ENCODE measurements at regions not wholly inside any gene's neighbourhood (a gene's known extent, or its start where the extent isn't known, plus 50 kb on each side); places are given as distances from the start of the nearest gene placed in this dataset.
"Not testable (repeated sequence)": the region's sequence is repeated elsewhere in the genome, so short reads cannot be mapped to it uniquely, and the experiment has no call there.

DNA sequence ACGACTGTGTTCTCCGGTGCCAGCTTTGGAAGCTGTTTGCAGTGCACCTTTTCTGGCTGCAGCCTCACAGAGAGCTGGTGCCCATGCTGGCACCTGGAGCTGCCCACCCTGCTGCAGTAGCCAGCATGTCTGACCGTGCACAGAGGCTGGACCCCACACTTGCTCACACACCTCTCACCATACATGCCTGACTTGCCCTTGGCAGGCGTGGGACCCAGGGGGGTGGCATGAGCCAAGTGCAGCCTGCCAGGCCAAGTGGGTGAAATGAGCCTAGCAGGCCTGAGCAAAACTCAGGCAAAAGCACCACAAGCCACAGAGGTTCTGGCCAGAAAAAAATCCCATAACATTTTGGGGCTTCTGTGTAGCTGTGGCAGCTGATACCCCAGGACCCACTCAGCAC lies 258.8 kb downstream of the XPNPEP1 start:
- peaks cover 0 to 29% (median 15%) of the 10 kb centered on the region in 8 donors for H3K9me3 ChIP-seq
- TF ChIP-seq, protein P1, sequence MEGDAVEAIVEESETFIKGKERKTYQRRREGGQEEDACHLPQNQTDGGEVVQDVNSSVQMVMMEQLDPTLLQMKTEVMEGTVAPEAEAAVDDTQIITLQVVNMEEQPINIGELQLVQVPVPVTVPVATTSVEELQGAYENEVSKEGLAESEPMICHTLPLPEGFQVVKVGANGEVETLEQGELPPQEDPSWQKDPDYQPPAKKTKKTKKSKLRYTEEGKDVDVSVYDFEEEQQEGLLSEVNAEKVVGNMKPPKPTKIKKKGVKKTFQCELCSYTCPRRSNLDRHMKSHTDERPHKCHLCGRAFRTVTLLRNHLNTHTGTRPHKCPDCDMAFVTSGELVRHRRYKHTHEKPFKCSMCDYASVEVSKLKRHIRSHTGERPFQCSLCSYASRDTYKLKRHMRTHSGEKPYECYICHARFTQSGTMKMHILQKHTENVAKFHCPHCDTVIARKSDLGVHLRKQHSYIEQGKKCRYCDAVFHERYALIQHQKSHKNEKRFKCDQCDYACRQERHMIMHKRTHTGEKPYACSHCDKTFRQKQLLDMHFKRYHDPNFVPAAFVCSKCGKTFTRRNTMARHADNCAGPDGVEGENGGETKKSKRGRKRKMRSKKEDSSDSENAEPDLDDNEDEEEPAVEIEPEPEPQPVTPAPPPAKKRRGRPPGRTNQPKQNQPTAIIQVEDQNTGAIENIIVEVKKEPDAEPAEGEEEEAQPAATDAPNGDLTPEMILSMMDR (IDR thresholded peaks at IDR 0.05 in 8 of 11, conservative IDR thresholded peaks at IDR 0.05 in 3 of 11), result no peak
- TF ChIP-seq POLR2AphosphoS5 (IDR thresholded peaks at IDR 0.05) (no peak), POLR2A (IDR thresholded peaks at IDR 0.05) (no peak)
- no peaks in the 10 kb centered on the region for H3K36me3 ChIP-seq
- intact Hi-C loops (cut with DNase I; ENCODE audit: low total_unique reads), result no loop called here
- DNase-seq, result no peak
- WGBS, 5 donors, result 90 to 100% (median 91%) methylated on average over 2 to 4 of the region's 4 CpGs
- H3K27ac ChIP-seq, result no peak overlapping the region
- no peak overlapping the region for H3K4me3 ChIP-seq
- no peaks in the 10 kb centered on the region for H3K27me3 ChIP-seq (replicated peaks in 1 of 7)
- no peaks in the 10 kb centered on the region for H3K4me1 ChIP-seq

DNA sequence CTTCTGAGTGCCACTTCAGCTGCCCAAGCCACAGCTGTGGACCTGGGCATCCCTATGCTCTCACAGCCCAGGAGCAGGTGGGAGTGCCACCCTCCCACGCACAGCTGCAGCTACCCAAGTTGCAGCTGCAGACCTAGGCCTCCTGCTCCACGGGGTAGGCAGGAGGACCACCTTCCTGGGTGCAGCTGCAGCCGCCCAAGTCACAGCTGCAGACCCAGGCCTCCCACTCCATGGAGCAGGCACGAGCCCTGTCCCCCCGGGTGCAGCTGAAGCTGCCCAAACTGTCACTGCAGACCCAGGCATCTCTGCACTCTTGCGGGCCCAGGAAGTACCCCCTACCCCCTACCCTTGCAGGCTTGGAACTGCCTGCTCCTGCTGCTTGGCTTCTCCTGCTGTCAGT lies 260.2 kb downstream of the XPNPEP1 start:
- no peak for DNase-seq
- H3K9me3 ChIP-seq, result peaks cover 0 to 29% (median 15%) of the 10 kb centered on the region in 8 donors
- no peak overlapping the region for H3K27ac ChIP-seq
- H3K4me1 ChIP-seq, result no peaks in the 10 kb centered on the region
- WGBS, 5 donors, result 63 to 76% (median 69%) methylated on average over 2 to 6 of the region's 6 CpGs
- intact Hi-C loops (cut with DNase I; ENCODE audit: low total_unique reads), result no loop called here
- TF ChIP-seq POLR2AphosphoS5 (IDR thresholded peaks at IDR 0.05) (no peak), POLR2A (IDR thresholded peaks at IDR 0.05) (no peak)
- TF ChIP-seq, protein P1 (IDR thresholded peaks at IDR 0.05 in 8 of 11, conservative IDR thresholded peaks at IDR 0.05 in 3 of 11), result no peak
- no peak overlapping the region for H3K4me3 ChIP-seq
- no peaks in the 10 kb centered on the region for H3K27me3 ChIP-seq (replicated peaks in 1 of 7)
- H3K36me3 ChIP-seq, result no peaks in the 10 kb centered on the region

DNA sequence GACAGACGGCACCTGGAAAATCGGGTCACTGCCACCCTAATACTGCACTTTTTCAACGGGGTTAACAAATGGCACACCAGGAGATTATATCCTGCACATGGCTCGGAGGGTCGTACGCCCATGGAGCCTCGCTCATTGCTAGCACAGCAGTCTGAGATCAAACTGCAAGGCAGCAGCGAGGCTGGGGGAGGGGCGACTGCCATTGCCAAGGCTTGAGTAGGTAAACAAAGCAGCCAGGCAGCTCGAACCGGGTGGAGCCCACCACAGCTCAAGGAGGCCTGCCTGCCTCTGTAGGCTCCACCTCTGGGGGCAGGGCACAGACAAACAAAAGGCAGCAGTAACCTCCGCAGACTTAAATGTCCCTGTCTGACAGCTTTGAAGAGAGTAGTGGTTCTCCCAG lies 270.7 kb downstream of the XPNPEP1 start:
- H3K27ac ChIP-seq; H3K9me3 ChIP-seq; H3K36me3 ChIP-seq; H3K4me1 ChIP-seq; H3K4me3 ChIP-seq; H3K27me3 ChIP-seq (replicated peaks in 1 of 7); DNase-seq; intact Hi-C loops (cut with DNase I; ENCODE audit: low total_unique reads): not testable (repeated sequence)
- 68 to 87% (median 79%) methylated on average over 8 to 12 of the region's 12 CpGs for WGBS, 5 donors

DNA sequence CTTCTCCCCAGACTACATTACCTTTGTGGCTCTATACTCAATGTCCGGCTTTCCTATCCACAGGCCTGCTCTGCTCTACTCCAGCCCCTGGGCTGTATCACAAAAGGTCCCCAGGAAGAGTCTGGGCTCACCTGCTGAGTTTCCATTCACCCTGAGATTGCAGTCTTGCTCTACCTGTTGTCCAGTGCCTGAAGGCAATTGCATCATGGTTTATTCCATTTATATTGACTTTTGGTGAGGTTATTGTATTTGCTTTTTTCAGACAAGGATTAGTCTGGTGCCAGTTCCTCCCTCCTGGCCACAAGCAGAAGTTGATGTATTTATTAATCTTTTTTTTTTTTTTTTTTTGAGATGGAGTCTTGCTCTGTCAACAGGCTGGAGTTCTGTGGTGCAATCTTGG lies 273.1 kb downstream of the XPNPEP1 start:
- H3K4me3 ChIP-seq, result no peak overlapping the region
- no peaks in the 10 kb centered on the region for H3K27me3 ChIP-seq (replicated peaks in 1 of 7)
- H3K4me1 ChIP-seq, result no peaks in the 10 kb centered on the region
- peaks cover 0 to 6% (median 0%) of the 10 kb centered on the region in 8 donors for H3K9me3 ChIP-seq
- no peaks in the 10 kb centered on the region for H3K36me3 ChIP-seq
- intact Hi-C loops (cut with DNase I; ENCODE audit: low total_unique reads), result no loop called here
- 72 to 85% (median 75%) methylated on average over 1 of the region's 1 CpG for WGBS, 5 donors
- no peak overlapping the region for H3K27ac ChIP-seq
- DNase-seq, result no peak
- TF ChIP-seq POLR2A (IDR thresholded peaks at IDR 0.05) (no peak), POLR2AphosphoS5 (IDR thresholded peaks at IDR 0.05) (no peak)
- TF ChIP-seq, protein P1 (IDR thresholded peaks at IDR 0.05 in 8 of 11, conservative IDR thresholded peaks at IDR 0.05 in 3 of 11), result no peak

DNA sequence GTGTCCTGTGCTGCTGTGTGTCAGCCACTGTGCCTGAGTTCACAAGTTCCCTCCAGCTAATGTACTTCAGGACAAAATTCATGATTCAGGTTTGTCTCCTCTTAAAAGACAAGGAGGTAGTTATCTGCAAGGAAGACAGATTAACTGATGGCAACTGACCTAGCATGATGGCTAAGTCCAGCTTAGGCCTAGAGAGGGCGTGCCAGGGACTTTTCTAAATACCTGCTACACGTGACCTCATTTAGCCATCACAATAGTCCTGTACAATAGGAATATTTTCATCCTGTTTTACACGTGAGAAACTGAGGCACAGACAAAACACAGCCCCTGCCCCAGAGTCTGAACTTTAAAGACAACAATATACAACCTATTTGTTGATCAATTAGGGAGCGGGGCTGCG lies 275.7 kb downstream of the XPNPEP1 start:
- intact Hi-C loops (cut with DNase I; ENCODE audit: low total_unique reads), result no loop called here
- WGBS, 5 donors, result 57 to 67% (median 61%) methylated on average over 5 of the region's 5 CpGs
- no peaks in the 10 kb centered on the region for H3K4me1 ChIP-seq
- no peak overlapping the region for H3K4me3 ChIP-seq
- H3K9me3 ChIP-seq, result peaks cover 0 to 4% (median 0%) of the 10 kb centered on the region in 8 donors
- no peaks in the 10 kb centered on the region for H3K36me3 ChIP-seq
- H3K27ac ChIP-seq, result no peak overlapping the region
- no peaks in the 10 kb centered on the region for H3K27me3 ChIP-seq (replicated peaks in 1 of 7)
- TF ChIP-seq POLR2A (IDR thresholded peaks at IDR 0.05) (no peak), POLR2AphosphoS5 (IDR thresholded peaks at IDR 0.05) (no peak)
- TF ChIP-seq, protein P1 (IDR thresholded peaks at IDR 0.05 in 8 of 11, conservative IDR thresholded peaks at IDR 0.05 in 3 of 11), result no peak
- no peak for DNase-seq

Measured in spleen (tissue), 11 donors.